CD14-positive monocyte (primary cell): ENCODE measurements at regions not wholly inside any gene's neighbourhood (a gene's known extent, or its start where the extent isn't known, plus 50 kb on each side); places are given as distances from the start of the nearest gene placed in this dataset.

Experiments used
- DNase-seq, 3 donors: peaks; one replicate each; pipeline ENCODE4 v3.0.0-alpha.2; 2011 to 2022
- H2AFZ ChIP-seq: 2 replicates; pipeline ENCODE4 v1.6.0; 2012; ENCODE audit warnings: mild to moderate bottlenecking, low read depth, low read length, inconsistent platforms; ENCODE audit not compliant: insufficient read depth, poor library complexity, severe bottlenecking
- H3K27ac ChIP-seq, 2 donors: 1 replicate in 1 of 2; 2 replicates in 1 of 2; pipeline ENCODE4 v1.5.1; 2012 to 2013; ENCODE audit warnings: low read length in 2 of 2, control low read depth in 1 of 2, inconsistent platforms in 1 of 2, low read depth in 1 of 2, mild to moderate bottlenecking in 1 of 2
- H3K27me3 ChIP-seq, 2 donors: one replicate each; pipeline versions ENCODE4 v1.6.0 to v1.6.1; 2011 to 2013; ENCODE audit warnings: low read length in 2 of 2; ENCODE audit not compliant: control insufficient read depth in 2 of 2, insufficient read depth in 2 of 2
- H3K36me3 ChIP-seq, 2 donors: replicated peaks in 1 of 2; 1 replicate in 1 of 2; 2 replicates in 1 of 2; pipeline versions ENCODE4 v1.5.1 to v1.6.1; 2012 to 2013; ENCODE audit warnings: low read length in 2 of 2, control low read depth in 1 of 2, inconsistent platforms in 1 of 2, mild to moderate bottlenecking in 1 of 2; ENCODE audit not compliant: insufficient read depth in 2 of 2, control insufficient read depth in 1 of 2
- H3K4me1 ChIP-seq, 2 donors: 1 replicate in 1 of 2; 2 replicates in 1 of 2; pipeline versions ENCODE4 v1.5.1 to v1.6.1; 2012 to 2013; ENCODE audit warnings: low read length in 2 of 2, control low read depth in 1 of 2, inconsistent platforms in 1 of 2, mild to moderate bottlenecking in 1 of 2, moderate library complexity in 1 of 2; ENCODE audit not compliant: insufficient read depth in 2 of 2, control insufficient read depth in 1 of 2
- H3K4me2 ChIP-seq: replicated peaks from 2 replicates; pipeline ENCODE3; 2012; ENCODE audit warnings: low read length, moderate library complexity, mild to moderate bottlenecking; ENCODE audit not compliant: poor library complexity, severe bottlenecking; ENCODE audit errors: extremely low read depth
- H3K4me3 ChIP-seq, 3 experiments: fragments of 200-600 bp in 1 of 3; sonication (generic) in 1 of 3; replicated peaks in 1 of 3; 1 replicate in 2 of 3; 2 replicates in 1 of 3; pipeline ENCODE4 v1.5.1; 2011 to 2013; ENCODE audit warnings: low read length in 3 of 3, mild to moderate bottlenecking in 3 of 3, control low read depth in 2 of 3, low read depth in 2 of 3, inconsistent platforms in 1 of 3, moderate library complexity in 1 of 3
- H3K79me2 ChIP-seq: 2 replicates; pipeline ENCODE4 v1.6.0; 2012; ENCODE audit warnings: mild to moderate bottlenecking, control low read depth, inconsistent platforms, low read length, moderate library complexity; ENCODE audit not compliant: insufficient read depth
- H3K9ac ChIP-seq: 2 replicates; pipeline ENCODE4 v1.6.0; 2017; ENCODE audit warnings: low read length, mild to moderate bottlenecking; ENCODE audit not compliant: insufficient read depth, poor library complexity, severe bottlenecking
- H3K9me3 ChIP-seq, 2 donors: replicated peaks in 1 of 2; 1 replicate in 1 of 2; 2 replicates in 1 of 2; pipeline versions ENCODE4 v1.5.1 to v1.6.1; 2012 to 2013; ENCODE audit warnings: low read length in 2 of 2, control low read depth in 1 of 2; ENCODE audit not compliant: control insufficient read depth in 1 of 2, insufficient read depth in 1 of 2
- H4K20me1 ChIP-seq: 2 replicates; pipeline ENCODE4 v1.6.0; 2012; ENCODE audit warnings: mild to moderate bottlenecking, low read length, control low read depth, moderate library complexity; ENCODE audit not compliant: insufficient read depth
- H3K27ac Mint-ChIP-seq, 7 donors: one replicate each; pipeline ENCODE4 v1.8.0; 2020; ENCODE audit warnings: mild to moderate bottlenecking in 7 of 7, mixed read lengths in 7 of 7, moderate library complexity in 6 of 7, inconsistent platforms in 2 of 7
- H3K27me3 Mint-ChIP-seq, 3 donors: one replicate each; pipeline ENCODE4 v1.8.0; 2021 to 2022; ENCODE audit warnings: low read depth in 3 of 3, mild to moderate bottlenecking in 3 of 3, mixed read lengths in 3 of 3, moderate library complexity in 3 of 3, inconsistent platforms in 1 of 3
- H3K36me3 Mint-ChIP-seq, 2 donors: one replicate each; pipeline ENCODE4 v1.8.0; 2020; ENCODE audit warnings: mixed read lengths in 2 of 2, inconsistent platforms in 1 of 2, mild to moderate bottlenecking in 1 of 2
- H3K4me1 Mint-ChIP-seq: one replicate; pipeline ENCODE4 v1.8.0; 2020; ENCODE audit warnings: mild to moderate bottlenecking, mixed read lengths
- H3K4me3 Mint-ChIP-seq, 2 donors: one replicate each; pipeline ENCODE4 v1.8.0; 2020; ENCODE audit warnings: mild to moderate bottlenecking in 2 of 2, mixed read lengths in 2 of 2, moderate library complexity in 1 of 2
- H3K9me3 Mint-ChIP-seq, 7 donors: one replicate each; pipeline ENCODE4 v1.8.0; 2020 to 2022; ENCODE audit warnings: mixed read lengths in 7 of 7, mild to moderate bottlenecking in 6 of 7, moderate library complexity in 6 of 7, inconsistent platforms in 2 of 7
- WGBS: methylation state at CpG from one replicate; pipeline ENCODE4 v1.1.5; 2013; ENCODE audit warnings: missing lambda C conversion rate; ENCODE audit not compliant: insufficient coverage; 5-methylcytosine and 5-hydroxymethylcytosine counted together
- intact Hi-C, 2 donors: fragments of 100-400 bp; cut with micrococcal nuclease; formaldehyde crosslinking; loops; one replicate each; pipeline versions ENCODE4 v1.15.0 to v1.15.1; 2023
- TF ChIP-seq, protein P1 (sequence below): fragments of 200-600 bp; IDR thresholded peaks from one replicate; pipeline ENCODE4 v1.8.0; 2022; ENCODE audit warnings: antibody characterized with exemption, mild to moderate bottlenecking

DNA sequence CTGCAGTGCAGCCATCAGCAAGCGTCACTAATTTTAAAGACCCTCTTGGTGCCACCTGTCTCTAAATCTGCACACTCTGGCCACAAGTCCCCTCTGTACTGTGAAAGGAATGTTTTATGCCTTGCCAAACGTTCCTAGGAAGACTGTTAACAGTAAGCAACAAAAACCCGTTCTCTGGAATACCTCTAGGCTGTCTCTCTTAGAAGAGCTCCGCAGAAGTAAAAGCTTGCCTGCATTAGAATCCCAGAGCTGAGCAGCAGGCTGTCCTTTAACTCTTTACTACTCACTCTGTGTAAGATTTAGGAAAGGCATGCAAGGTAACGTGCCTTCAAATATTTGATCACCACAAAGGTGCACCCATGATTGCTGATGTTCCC, 53.9 kb upstream of the C9orf72 start:
- TF ChIP-seq, protein P1, sequence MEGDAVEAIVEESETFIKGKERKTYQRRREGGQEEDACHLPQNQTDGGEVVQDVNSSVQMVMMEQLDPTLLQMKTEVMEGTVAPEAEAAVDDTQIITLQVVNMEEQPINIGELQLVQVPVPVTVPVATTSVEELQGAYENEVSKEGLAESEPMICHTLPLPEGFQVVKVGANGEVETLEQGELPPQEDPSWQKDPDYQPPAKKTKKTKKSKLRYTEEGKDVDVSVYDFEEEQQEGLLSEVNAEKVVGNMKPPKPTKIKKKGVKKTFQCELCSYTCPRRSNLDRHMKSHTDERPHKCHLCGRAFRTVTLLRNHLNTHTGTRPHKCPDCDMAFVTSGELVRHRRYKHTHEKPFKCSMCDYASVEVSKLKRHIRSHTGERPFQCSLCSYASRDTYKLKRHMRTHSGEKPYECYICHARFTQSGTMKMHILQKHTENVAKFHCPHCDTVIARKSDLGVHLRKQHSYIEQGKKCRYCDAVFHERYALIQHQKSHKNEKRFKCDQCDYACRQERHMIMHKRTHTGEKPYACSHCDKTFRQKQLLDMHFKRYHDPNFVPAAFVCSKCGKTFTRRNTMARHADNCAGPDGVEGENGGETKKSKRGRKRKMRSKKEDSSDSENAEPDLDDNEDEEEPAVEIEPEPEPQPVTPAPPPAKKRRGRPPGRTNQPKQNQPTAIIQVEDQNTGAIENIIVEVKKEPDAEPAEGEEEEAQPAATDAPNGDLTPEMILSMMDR = no peak
- H3K4me3 ChIP-seq = no peak overlapping the region
- H3K79me2 ChIP-seq = no peaks in the 10 kb centered on the region
- Mint-ChIP-seq H3K27ac (no peak overlapping the region), H3K4me1 (peaks cover 31% of the 10 kb centered on the region), H3K4me3 (no peak overlapping the region), H3K27me3 (no peaks in the 10 kb centered on the region), H3K36me3 (peaks cover 0 to 3% of the 10 kb centered on the region in 2 donors), H3K9me3 (peaks cover 0 to 3% (median 0%) of the 10 kb centered on the region in 7 donors)
- no peak for DNase-seq
- H2AFZ ChIP-seq = no peak overlapping the region
- H3K36me3 ChIP-seq = no peaks in the 10 kb centered on the region
- 100% methylated on average over 1 of the region's 5 CpGs for WGBS
- intact Hi-C loops = loop anchor here in 1 of 2 donors (10.0 kb wide), 1 partner anchor 52 kb away; the partner anchor contains the start of gene C9orf72
- no peak overlapping the region for H3K27ac ChIP-seq
- no peak overlapping the region for H3K9ac ChIP-seq
- no peaks in the 10 kb centered on the region for H4K20me1 ChIP-seq
- peaks cover 27 to 29% of the 10 kb centered on the region in 2 donors for H3K4me1 ChIP-seq
- H3K9me3 ChIP-seq = no peaks in the 10 kb centered on the region
- no peaks in the 10 kb centered on the region for H3K27me3 ChIP-seq
- no peak overlapping the region for H3K4me2 ChIP-seq

DNA sequence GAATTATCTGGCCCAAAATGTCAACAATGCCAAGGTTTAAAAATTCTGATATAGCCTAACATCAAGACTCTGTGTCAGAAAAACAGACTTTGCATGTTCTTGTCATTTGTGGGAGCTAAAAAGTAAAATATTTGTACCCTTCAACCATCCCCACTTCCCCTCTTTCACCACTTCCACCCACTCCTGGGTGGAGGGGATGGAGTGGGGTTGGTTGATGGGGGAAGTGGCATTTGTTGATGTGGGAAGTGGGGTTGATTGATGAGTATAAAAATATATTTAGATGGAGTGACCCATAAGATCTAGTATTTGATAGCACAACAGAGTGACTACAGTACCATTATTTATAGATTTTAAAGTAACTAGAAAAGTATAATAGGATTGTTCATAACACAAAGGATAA, 55.0 kb upstream of the C9orf72 start:
- H3K36me3 Mint-ChIP-seq = peaks cover 0 to 3% of the 10 kb centered on the region in 2 donors
- Histone ChIP-seq H3K27me3 (no peaks in the 10 kb centered on the region), H3K4me2 (peak overlapping the region; percentile 14), H3K79me2 (no peaks in the 10 kb centered on the region), H4K20me1 (no peaks in the 10 kb centered on the region), H3K27ac (no peak overlapping the region), H3K4me1 (peaks cover 19 to 21% of the 10 kb centered on the region in 2 donors), H3K4me3 (no peak overlapping the region), H3K9me3 (no peaks in the 10 kb centered on the region), H3K36me3 (no peaks in the 10 kb centered on the region), H2AFZ (no peak overlapping the region), H3K9ac (no peak overlapping the region)
- H3K4me1 Mint-ChIP-seq = peaks cover 26% of the 10 kb centered on the region
- H3K4me3 Mint-ChIP-seq = no peak overlapping the region
- peaks cover 0 to 3% (median 0%) of the 10 kb centered on the region in 7 donors for H3K9me3 Mint-ChIP-seq
- peak overlapping the region in 5 of 7 donors; percentile 6 to 73 (median 56) for H3K27ac Mint-ChIP-seq
- no peak for DNase-seq
- TF ChIP-seq, protein P1 = no peak
- intact Hi-C loops = loop anchor here in 1 of 2 donors (10.0 kb wide), 1 partner anchor 54 kb away; the partner anchor contains the start of gene C9orf72
- H3K27me3 Mint-ChIP-seq = no peaks in the 10 kb centered on the region
